ENCODE measurements at regions not wholly inside any gene's neighbourhood (a gene's known extent, or its start where the extent isn't known, plus 50 kb on each side); places are given as distances from the start of the nearest gene placed in this dataset.
"Not testable (repeated sequence)": the region's sequence is repeated elsewhere in the genome, so short reads cannot be mapped to it uniquely, and the experiment has no call there.

GRCh38 chr13:78909276-78909675, 250.3 kb upstream of the OBI1 start:
- H3K9me3 Mint-ChIP-seq = no peaks in the 10 kb centered on the region
- no peaks in the 10 kb centered on the region for H3K4me1 Mint-ChIP-seq (ENCODE audit: low read depth)
- H3K36me3 Mint-ChIP-seq (ENCODE audit: insufficient read depth in 2 of 2) = no peaks in the 10 kb centered on the region
- H3K4me3 Mint-ChIP-seq = no peak overlapping the region
- H3K27me3 Mint-ChIP-seq (ENCODE audit: low read depth) = no peaks in the 10 kb centered on the region
- no peak for DNase-seq
- H3K27ac Mint-ChIP-seq = no peak overlapping the region
- ATAC-seq (replicated peaks in 1 of 2) = no peak

- ATAC-seq (replicated peaks in 1 of 2) (no peak), DNase-seq (no peak)
- no peaks in the 10 kb centered on the region for H3K9me3 Mint-ChIP-seq
- H3K27me3 Mint-ChIP-seq (ENCODE audit: low read depth) = no peaks in the 10 kb centered on the region
- no peak overlapping the region for H3K4me3 Mint-ChIP-seq
- no peaks in the 10 kb centered on the region for H3K4me1 Mint-ChIP-seq (ENCODE audit: low read depth)
- H3K27ac Mint-ChIP-seq = no peak overlapping the region
- H3K36me3 Mint-ChIP-seq (ENCODE audit: insufficient read depth in 2 of 2) = no peaks in the 10 kb centered on the region
Measured at GRCh38 chr13:78907006-78907405, 248.1 kb upstream of the OBI1 start.

- Mint-ChIP-seq H3K4me1 (ENCODE audit: low read depth) (no peaks in the 10 kb centered on the region), H3K9me3 (peaks cover 1 to 2% of the 10 kb centered on the region in 2 donors), H3K27ac (no peak overlapping the region), H3K27me3 (ENCODE audit: low read depth) (no peaks in the 10 kb centered on the region), H3K4me3 (no peak overlapping the region), H3K36me3 (ENCODE audit: insufficient read depth in 2 of 2) (peaks cover 0 to 2% of the 10 kb centered on the region in 2 donors)
- DNase-seq (no peak), ATAC-seq (replicated peaks in 1 of 2) (no peak)
Measured at GRCh38 chr13:78897200-78897599, 238.2 kb upstream of the OBI1 start.

- no peaks in the 10 kb centered on the region for H3K36me3 Mint-ChIP-seq (ENCODE audit: insufficient read depth in 2 of 2)
- H3K4me1 Mint-ChIP-seq (ENCODE audit: low read depth) = no peaks in the 10 kb centered on the region
- DNase-seq (no peak), ATAC-seq (replicated peaks in 1 of 2) (no peak)
- H3K4me3 Mint-ChIP-seq = no peak overlapping the region
- H3K27ac Mint-ChIP-seq = no peak overlapping the region
- no peaks in the 10 kb centered on the region for H3K27me3 Mint-ChIP-seq (ENCODE audit: low read depth)
- H3K9me3 Mint-ChIP-seq = no peaks in the 10 kb centered on the region
Measured at GRCh38 chr13:78884571-78884970, 225.6 kb upstream of the OBI1 start.

- H3K9me3 Mint-ChIP-seq = no peaks in the 10 kb centered on the region
- DNase-seq (no peak), ATAC-seq (replicated peaks in 1 of 2) (no peak)
- H3K4me1 Mint-ChIP-seq (ENCODE audit: low read depth) = no peaks in the 10 kb centered on the region
- no peaks in the 10 kb centered on the region for H3K27me3 Mint-ChIP-seq (ENCODE audit: low read depth)
- H3K36me3 Mint-ChIP-seq (ENCODE audit: insufficient read depth in 2 of 2) = no peaks in the 10 kb centered on the region
- H3K4me3 Mint-ChIP-seq = no peak overlapping the region
- no peak overlapping the region for H3K27ac Mint-ChIP-seq
Measured at GRCh38 chr13:78881751-78882150, 222.8 kb upstream of the OBI1 start.

GRCh38 chr13:78881054-78881453, 222.1 kb upstream of the OBI1 start:
- Mint-ChIP-seq H3K36me3 (ENCODE audit: insufficient read depth in 2 of 2) (no peaks in the 10 kb centered on the region), H3K4me3 (no peak overlapping the region), H3K9me3 (no peaks in the 10 kb centered on the region), H3K4me1 (ENCODE audit: low read depth) (no peaks in the 10 kb centered on the region), H3K27ac (no peak overlapping the region), H3K27me3 (ENCODE audit: low read depth) (no peaks in the 10 kb centered on the region)
- no peak for ATAC-seq (replicated peaks in 1 of 2)
- DNase-seq = no peak

GRCh38 chr13:78876915-78877549, 218.1 kb upstream of the OBI1 start:
- H3K4me3 Mint-ChIP-seq = no peak overlapping the region
- no peak for ATAC-seq (replicated peaks in 1 of 2)

GRCh38 chr13:78875792-78876580, 217.0 kb upstream of the OBI1 start:
- Mint-ChIP-seq H3K4me3 (no peak overlapping the region), H3K36me3 (ENCODE audit: insufficient read depth in 2 of 2) (no peaks in the 10 kb centered on the region), H3K27ac (no peak overlapping the region), H3K9me3 (no peaks in the 10 kb centered on the region), H3K27me3 (ENCODE audit: low read depth) (peaks cover 3% of the 10 kb centered on the region), H3K4me1 (ENCODE audit: low read depth) (no peaks in the 10 kb centered on the region)
- DNase-seq (no peak), ATAC-seq (replicated peaks in 1 of 2) (peak in 1 of 2 donors; percentile 35)

More at GRCh38 chr13:78876915-78877549, 218.1 kb upstream of the OBI1 start:
- no peak for DNase-seq
- Mint-ChIP-seq H3K27me3 (ENCODE audit: low read depth) (no peaks in the 10 kb centered on the region), H3K4me1 (ENCODE audit: low read depth) (no peaks in the 10 kb centered on the region), H3K36me3 (ENCODE audit: insufficient read depth in 2 of 2) (no peaks in the 10 kb centered on the region), H3K27ac (no peak overlapping the region), H3K9me3 (no peaks in the 10 kb centered on the region)

- H3K4me3 Mint-ChIP-seq = no peak overlapping the region
Measured at GRCh38 chr13:78868991-78869390, 210.0 kb upstream of the OBI1 start.

GRCh38 chr13:78867655-78868054, 208.7 kb upstream of the OBI1 start:
- Mint-ChIP-seq H3K27me3 (ENCODE audit: low read depth) (peaks cover 6% of the 10 kb centered on the region), H3K4me1 (ENCODE audit: low read depth) (no peaks in the 10 kb centered on the region), H3K36me3 (ENCODE audit: insufficient read depth in 2 of 2) (no peaks in the 10 kb centered on the region), H3K27ac (no peak overlapping the region), H3K9me3 (no peaks in the 10 kb centered on the region), H3K4me3 (no peak overlapping the region)
- ATAC-seq (replicated peaks in 1 of 2) (no peak), DNase-seq (no peak)

More at GRCh38 chr13:78868991-78869390, 210.0 kb upstream of the OBI1 start:
- Mint-ChIP-seq H3K27ac (no peak overlapping the region), H3K4me1 (ENCODE audit: low read depth) (no peaks in the 10 kb centered on the region), H3K9me3 (no peaks in the 10 kb centered on the region), H3K36me3 (ENCODE audit: insufficient read depth in 2 of 2) (no peaks in the 10 kb centered on the region), H3K27me3 (ENCODE audit: low read depth) (peaks cover 6% of the 10 kb centered on the region)
- ATAC-seq (replicated peaks in 1 of 2) (no peak), DNase-seq (no peak)

- not testable (repeated sequence) for ATAC-seq (replicated peaks in 1 of 2); H3K9me3 Mint-ChIP-seq; H3K27me3 Mint-ChIP-seq (ENCODE audit: low read depth); DNase-seq; H3K36me3 Mint-ChIP-seq (ENCODE audit: insufficient read depth in 2 of 2); H3K27ac Mint-ChIP-seq; H3K4me3 Mint-ChIP-seq; H3K4me1 Mint-ChIP-seq (ENCODE audit: low read depth)
Measured at GRCh38 chr13:78866076-78866475, 207.1 kb upstream of the OBI1 start.

GRCh38 chr13:78862446-78862845, 203.5 kb upstream of the OBI1 start:
- ATAC-seq (replicated peaks in 1 of 2) = no peak
- no peak for DNase-seq
- H3K4me1 Mint-ChIP-seq (ENCODE audit: low read depth) = no peaks in the 10 kb centered on the region
- H3K9me3 Mint-ChIP-seq = peaks cover 2 to 4% of the 10 kb centered on the region in 2 donors
- H3K27me3 Mint-ChIP-seq (ENCODE audit: low read depth) = no peaks in the 10 kb centered on the region
- no peak overlapping the region for H3K27ac Mint-ChIP-seq
- H3K4me3 Mint-ChIP-seq = no peak overlapping the region
- H3K36me3 Mint-ChIP-seq (ENCODE audit: insufficient read depth in 2 of 2) = peaks cover 0 to 2% of the 10 kb centered on the region in 2 donors

GRCh38 chr13:78852709-78853108, 193.8 kb upstream of the OBI1 start:
- H3K4me1 Mint-ChIP-seq (ENCODE audit: low read depth) = no peaks in the 10 kb centered on the region
- ATAC-seq (replicated peaks in 1 of 2) = no peak
- no peak overlapping the region for H3K4me3 Mint-ChIP-seq

More at GRCh38 chr13:78852709-78853108, 193.8 kb upstream of the OBI1 start:
- H3K9me3 Mint-ChIP-seq = peaks cover 3 to 9% of the 10 kb centered on the region in 2 donors
- no peak for DNase-seq
- no peak overlapping the region for H3K27ac Mint-ChIP-seq
- no peaks in the 10 kb centered on the region for H3K27me3 Mint-ChIP-seq (ENCODE audit: low read depth)
- no peaks in the 10 kb centered on the region for H3K36me3 Mint-ChIP-seq (ENCODE audit: insufficient read depth in 2 of 2)
